ENCODE measurements at regions not wholly inside any gene's neighbourhood (a gene's known extent, or its start where the extent isn't known, plus 50 kb on each side); places are given as distances from the start of the nearest gene placed in this dataset.

GRCh38 chr3:69683082-69683806, 56.0 kb upstream of the MITF start:
- no peak for TF ChIP-seq CTCF (IDR thresholded peaks at IDR 0.05; ENCODE audit: low read depth, low read length, poor library complexity, severe bottlenecking)
- TF ChIP-seq EZH2phosphoT487 (IDR thresholded peaks at IDR 0.05; ENCODE audit: borderline replicate concordance, low read length) = no peak

Data from DOHH2 (cell line).